Spleen (tissue), 11 donors: ENCODE measurements at regions not wholly inside any gene's neighbourhood (a gene's known extent, or its start where the extent isn't known, plus 50 kb on each side); places are given as distances from the start of the nearest gene placed in this dataset.
"Not testable (repeated sequence)": the region's sequence is repeated elsewhere in the genome, so short reads cannot be mapped to it uniquely, and the experiment has no call there.

Source experiments
- DNase-seq: peaks from one replicate; pipeline ENCODE4 v3.0.0-alpha.2; 2020
- H3K27ac ChIP-seq, 8 donors: fragments of 200-600 bp; sonication (generic) in 7 of 8; 1 replicate in 4 of 8; 2 replicates in 4 of 8; pipeline versions ENCODE4 v1.5.0 to v1.8.0; 2016 to 2021; ENCODE audit warnings: inconsistent platforms in 4 of 8, mild to moderate bottlenecking in 4 of 8, moderate library complexity in 1 of 8
- H3K27me3 ChIP-seq, 7 donors: fragments of 200-600 bp; sonication (generic) in 6 of 7; replicated peaks in 1 of 7; 1 replicate in 4 of 7; 2 replicates in 3 of 7; pipeline versions ENCODE4 v1.5.0 to v1.8.0; 2016 to 2021; ENCODE audit warnings: inconsistent platforms in 3 of 7, mild to moderate bottlenecking in 1 of 7
- H3K36me3 ChIP-seq, 6 donors: fragments of 200-600 bp; sonication (generic) in 5 of 6; 1 replicate in 4 of 6; 2 replicates in 2 of 6; pipeline versions ENCODE4 v1.5.0 to v1.8.0; 2016 to 2021; ENCODE audit warnings: inconsistent platforms in 2 of 6
- H3K4me1 ChIP-seq, 6 donors: fragments of 200-600 bp; sonication (generic) in 5 of 6; 1 replicate in 3 of 6; 2 replicates in 3 of 6; pipeline versions ENCODE4 v1.5.0 to v1.8.0; 2016 to 2021; ENCODE audit warnings: inconsistent platforms in 3 of 6
- H3K4me3 ChIP-seq, 8 donors: fragments of 200-600 bp; sonication (generic) in 7 of 8; 1 replicate in 4 of 8; 2 replicates in 4 of 8; pipeline versions ENCODE4 v1.5.0 to v1.8.0; 2016 to 2021; ENCODE audit warnings: inconsistent platforms in 4 of 8, mild to moderate bottlenecking in 4 of 8, moderate library complexity in 2 of 8
- H3K9me3 ChIP-seq, 8 donors: fragments of 200-600 bp; sonication (generic) in 7 of 8; 1 replicate in 4 of 8; 2 replicates in 4 of 8; pipeline versions ENCODE4 v1.5.0 to v1.8.0; 2016 to 2021; ENCODE audit warnings: inconsistent platforms in 4 of 8
- POLR2A ChIP-seq, 3 donors: fragments of 450-650 bp; IDR thresholded peaks; one replicate each; pipeline ENCODE4 v1.5.1; 2017; ENCODE audit warnings: antibody characterized with exemption in 3 of 3, mild to moderate bottlenecking in 1 of 3
- POLR2AphosphoS5 ChIP-seq, 3 donors: sonication (generic); formaldehyde crosslinking; IDR thresholded peaks; one replicate each; pipeline ENCODE4 v1.5.1; 2017; ENCODE audit warnings: antibody characterized with exemption in 3 of 3
- WGBS, 5 donors: extraction: QIAGEN DNeasy Blood & Tissue Kit in 3 of 5; methylation state at CpG; one replicate each; pipeline versions ENCODE4 v1.1.5 to v1.1.7; 2013 to 2018; 5-methylcytosine and 5-hydroxymethylcytosine counted together
- intact Hi-C: fragments of 100-400 bp; cut with DNase I; formaldehyde crosslinking; loops from one replicate; pipeline ENCODE4 v1.15.0; 2023; ENCODE audit warnings: low total_unique reads
- TF ChIP-seq, protein P1 (sequence below), 11 experiments: fragments of 200-600 bp in 7 of 11; fragments of 450-650 bp in 4 of 11; sonication (generic) in 4 of 11; IDR thresholded peaks in 8 of 11; conservative IDR thresholded peaks in 3 of 11; 1 replicate in 7 of 11; 2 replicates in 4 of 11; pipeline versions ENCODE4 v1.4.0 to v1.8.0; 2016 to 2021; ENCODE audit warnings: antibody characterized with exemption in 11 of 11, inconsistent platforms in 4 of 11, mild to moderate bottlenecking in 1 of 11
- donor health status: healthy with polysubstance abuse.
- donor health status: DM: no; HTN: no; CAD: no; lungs with moderate emphysema.
- donor health status: DM: no; HTN: no; CAD: no.
- donor health status: Bipolar disorder and iron deficiency.
- donor health status: healthy.
- donor health status: DM: no; HTN: no; CAD: no.
- donor health status: DM: yes; HTN: yes; CAD: no.

- intact Hi-C loops = no loop called here
- WGBS, 5 donors = 55 to 78% (median 75%) methylated on average over 3 of the region's 3 CpGs
These were observed 900.7 kb upstream of the SOX11 start for GRCh38 chr2:4791488-4791887.

GRCh38 chr2:4792126-4792525, 900.1 kb upstream of the SOX11 start:
- Histone ChIP-seq H3K4me1 (no peaks in the 10 kb centered on the region), H3K27ac (no peak overlapping the region), H3K27me3 (no peaks in the 10 kb centered on the region), H3K4me3 (no peak overlapping the region), H3K36me3 (no peaks in the 10 kb centered on the region), H3K9me3 (peaks cover 4 to 49% (median 20%) of the 10 kb centered on the region in 8 donors)
- intact Hi-C loops = no loop called here
- DNase-seq = no peak
- TF ChIP-seq POLR2AphosphoS5 (IDR thresholded peaks at IDR 0.05) (no peak), POLR2A (IDR thresholded peaks at IDR 0.05) (no peak)
- TF ChIP-seq, protein P1, sequence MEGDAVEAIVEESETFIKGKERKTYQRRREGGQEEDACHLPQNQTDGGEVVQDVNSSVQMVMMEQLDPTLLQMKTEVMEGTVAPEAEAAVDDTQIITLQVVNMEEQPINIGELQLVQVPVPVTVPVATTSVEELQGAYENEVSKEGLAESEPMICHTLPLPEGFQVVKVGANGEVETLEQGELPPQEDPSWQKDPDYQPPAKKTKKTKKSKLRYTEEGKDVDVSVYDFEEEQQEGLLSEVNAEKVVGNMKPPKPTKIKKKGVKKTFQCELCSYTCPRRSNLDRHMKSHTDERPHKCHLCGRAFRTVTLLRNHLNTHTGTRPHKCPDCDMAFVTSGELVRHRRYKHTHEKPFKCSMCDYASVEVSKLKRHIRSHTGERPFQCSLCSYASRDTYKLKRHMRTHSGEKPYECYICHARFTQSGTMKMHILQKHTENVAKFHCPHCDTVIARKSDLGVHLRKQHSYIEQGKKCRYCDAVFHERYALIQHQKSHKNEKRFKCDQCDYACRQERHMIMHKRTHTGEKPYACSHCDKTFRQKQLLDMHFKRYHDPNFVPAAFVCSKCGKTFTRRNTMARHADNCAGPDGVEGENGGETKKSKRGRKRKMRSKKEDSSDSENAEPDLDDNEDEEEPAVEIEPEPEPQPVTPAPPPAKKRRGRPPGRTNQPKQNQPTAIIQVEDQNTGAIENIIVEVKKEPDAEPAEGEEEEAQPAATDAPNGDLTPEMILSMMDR (IDR thresholded peaks at IDR 0.05 in 8 of 11, conservative IDR thresholded peaks at IDR 0.05 in 3 of 11) = no peak

More at GRCh38 chr2:4791488-4791887, 900.7 kb upstream of the SOX11 start:
- Histone ChIP-seq H3K27ac (no peak overlapping the region), H3K27me3 (no peaks in the 10 kb centered on the region), H3K4me1 (no peaks in the 10 kb centered on the region), H3K4me3 (no peak overlapping the region), H3K36me3 (no peaks in the 10 kb centered on the region), H3K9me3 (peaks cover 4 to 49% (median 18%) of the 10 kb centered on the region in 8 donors)
- no peak for DNase-seq
- no peak for TF ChIP-seq POLR2AphosphoS5 (IDR thresholded peaks at IDR 0.05)
- no peak for TF ChIP-seq POLR2A (IDR thresholded peaks at IDR 0.05)
- TF ChIP-seq, protein P1 (IDR thresholded peaks at IDR 0.05 in 8 of 11, conservative IDR thresholded peaks at IDR 0.05 in 3 of 11) = no peak

- Histone ChIP-seq H3K27ac (no peak overlapping the region), H3K4me3 (no peak overlapping the region), H3K4me1 (no peaks in the 10 kb centered on the region), H3K27me3 (no peaks in the 10 kb centered on the region), H3K36me3 (no peaks in the 10 kb centered on the region), H3K9me3 (peaks cover 0 to 8% (median 4%) of the 10 kb centered on the region in 8 donors)
- TF ChIP-seq, protein P1 (IDR thresholded peaks at IDR 0.05 in 8 of 11, conservative IDR thresholded peaks at IDR 0.05 in 3 of 11) = no peak
- TF ChIP-seq POLR2AphosphoS5 (IDR thresholded peaks at IDR 0.05) (no peak), POLR2A (IDR thresholded peaks at IDR 0.05) (no peak)
- no peak for DNase-seq
- 62 to 85% (median 71%) methylated on average over 2 of the region's 2 CpGs for WGBS, 5 donors
- intact Hi-C loops = no loop called here
These were observed 888.8 kb upstream of the SOX11 start for GRCh38 chr2:4803396-4803795.

DNA sequence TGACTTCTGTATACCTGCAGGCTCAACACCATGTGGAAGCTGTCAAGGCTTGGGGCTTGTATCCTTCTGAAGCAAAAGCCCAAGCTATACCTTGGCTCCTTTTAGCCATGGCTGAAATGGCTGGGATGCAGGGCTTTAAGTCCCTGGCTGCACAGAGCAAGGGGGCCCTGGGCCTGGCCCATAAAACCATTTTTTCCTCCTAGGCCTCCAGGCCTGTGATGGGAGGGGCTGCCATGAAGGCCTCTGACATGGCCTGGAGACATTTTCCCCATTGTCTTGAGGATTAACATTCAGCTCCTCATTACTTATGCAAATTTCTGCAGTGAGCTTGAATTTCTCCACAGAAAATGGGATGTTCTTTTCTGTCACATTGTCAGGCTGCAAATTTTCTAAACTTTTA, 878.0 kb upstream of the SOX11 start:
- H3K27me3 ChIP-seq, DNase-seq, intact Hi-C loops, H3K4me1 ChIP-seq, H3K36me3 ChIP-seq, H3K27ac ChIP-seq, H3K4me3 ChIP-seq: not testable (repeated sequence)
- H3K9me3 ChIP-seq = peaks cover 0 to 46% (median 26%) of the 10 kb centered on the region in 8 donors

- no peak for DNase-seq
- 72 to 81% (median 76%) methylated on average over 3 of the region's 3 CpGs for WGBS, 5 donors
- H3K9me3 ChIP-seq = peaks cover 0 to 3% (median 0%) of the 10 kb centered on the region in 8 donors
- H3K4me3 ChIP-seq = no peak overlapping the region
- no peak overlapping the region for H3K27ac ChIP-seq
- no peaks in the 10 kb centered on the region for H3K27me3 ChIP-seq
- intact Hi-C loops = no loop called here
- H3K4me1 ChIP-seq = no peaks in the 10 kb centered on the region
- H3K36me3 ChIP-seq = no peaks in the 10 kb centered on the region
- TF ChIP-seq, protein P1 (IDR thresholded peaks at IDR 0.05 in 8 of 11, conservative IDR thresholded peaks at IDR 0.05 in 3 of 11) = no peak
- TF ChIP-seq POLR2AphosphoS5 (IDR thresholded peaks at IDR 0.05) = no peak
- no peak for TF ChIP-seq POLR2A (IDR thresholded peaks at IDR 0.05)
These were observed 864.3 kb upstream of the SOX11 start for GRCh38 chr2:4827836-4828235.
